ENCODE measurements at regions not wholly inside any gene's neighbourhood (a gene's known extent, or its start where the extent isn't known, plus 50 kb on each side); places are given as distances from the start of the nearest gene placed in this dataset.
A peak's percentile ranks its signal among the peaks of the same experiment; 100 is the strongest.
"Not testable (repeated sequence)": the region's sequence is repeated elsewhere in the genome, so short reads cannot be mapped to it uniquely, and the experiment has no call there.

DNA sequence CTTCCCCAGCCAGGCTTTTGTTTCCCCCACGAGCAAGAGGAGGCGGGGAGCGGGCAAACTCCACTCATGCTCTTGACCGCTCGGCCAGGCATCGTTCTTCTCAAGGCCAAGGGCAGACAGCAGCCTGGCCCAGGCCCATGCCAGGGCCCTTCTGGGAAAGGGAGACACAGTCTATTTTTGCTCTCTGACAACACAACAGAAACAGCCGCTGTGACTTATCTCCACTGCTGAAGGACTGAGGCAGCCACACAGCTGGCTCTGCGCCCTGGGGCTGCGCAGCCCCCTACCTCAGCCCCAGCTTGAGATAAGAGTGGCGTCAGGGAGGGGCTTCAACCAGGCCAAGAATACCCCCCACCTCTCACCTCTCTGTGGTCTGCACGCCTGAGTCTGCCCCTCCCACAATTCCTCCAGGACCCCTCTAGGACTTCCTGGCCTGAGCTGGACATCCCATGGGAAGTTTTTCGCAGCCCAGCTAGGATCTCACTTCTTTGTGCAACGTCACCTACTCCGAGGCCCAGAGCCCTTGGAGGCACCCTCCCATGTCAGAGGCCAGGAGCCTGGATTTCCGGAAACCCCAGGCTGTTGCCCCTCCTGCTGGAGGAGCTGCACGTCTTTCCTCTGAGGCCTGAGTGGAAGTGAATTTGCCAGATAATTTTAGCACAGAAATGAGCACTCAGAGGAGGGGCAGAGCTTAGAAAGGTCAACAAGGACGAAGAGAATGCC, 118.9 kb upstream of the OTOS start:
- Histone ChIP-seq H3K4me3 (no peak overlapping the region), H3K36me3 (ENCODE audit: insufficient read depth in 1 of 2, low read depth in 1 of 2) (no peaks in the 10 kb centered on the region), H3K4me1 (peaks cover 53% of the 10 kb centered on the region), H3K27ac (peak overlapping the region; percentile 96), H3K9me3 (peaks cover 3% of the 10 kb centered on the region), H3K27me3 (ENCODE audit: insufficient read depth in 3 of 3, low read length in 2 of 3) (no peaks in the 10 kb centered on the region)
- peak; percentile 83 to 91 (median 89) for ATAC-seq
- peak; percentile 82 to 92 for DNase-seq
- intact Hi-C loops (cut with DNase I): loop anchor here (5.0 kb wide), 1 partner anchor 113 kb away; no protein-coding TSS in a partner anchor
- TF ChIP-seq, protein P1, sequence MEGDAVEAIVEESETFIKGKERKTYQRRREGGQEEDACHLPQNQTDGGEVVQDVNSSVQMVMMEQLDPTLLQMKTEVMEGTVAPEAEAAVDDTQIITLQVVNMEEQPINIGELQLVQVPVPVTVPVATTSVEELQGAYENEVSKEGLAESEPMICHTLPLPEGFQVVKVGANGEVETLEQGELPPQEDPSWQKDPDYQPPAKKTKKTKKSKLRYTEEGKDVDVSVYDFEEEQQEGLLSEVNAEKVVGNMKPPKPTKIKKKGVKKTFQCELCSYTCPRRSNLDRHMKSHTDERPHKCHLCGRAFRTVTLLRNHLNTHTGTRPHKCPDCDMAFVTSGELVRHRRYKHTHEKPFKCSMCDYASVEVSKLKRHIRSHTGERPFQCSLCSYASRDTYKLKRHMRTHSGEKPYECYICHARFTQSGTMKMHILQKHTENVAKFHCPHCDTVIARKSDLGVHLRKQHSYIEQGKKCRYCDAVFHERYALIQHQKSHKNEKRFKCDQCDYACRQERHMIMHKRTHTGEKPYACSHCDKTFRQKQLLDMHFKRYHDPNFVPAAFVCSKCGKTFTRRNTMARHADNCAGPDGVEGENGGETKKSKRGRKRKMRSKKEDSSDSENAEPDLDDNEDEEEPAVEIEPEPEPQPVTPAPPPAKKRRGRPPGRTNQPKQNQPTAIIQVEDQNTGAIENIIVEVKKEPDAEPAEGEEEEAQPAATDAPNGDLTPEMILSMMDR (IDR thresholded peaks at IDR 0.05): peak; percentile 10
- 19 to 37% (median 21%) methylated on average over 17 of the region's 17 CpGs for WGBS, 3 donors

DNA sequence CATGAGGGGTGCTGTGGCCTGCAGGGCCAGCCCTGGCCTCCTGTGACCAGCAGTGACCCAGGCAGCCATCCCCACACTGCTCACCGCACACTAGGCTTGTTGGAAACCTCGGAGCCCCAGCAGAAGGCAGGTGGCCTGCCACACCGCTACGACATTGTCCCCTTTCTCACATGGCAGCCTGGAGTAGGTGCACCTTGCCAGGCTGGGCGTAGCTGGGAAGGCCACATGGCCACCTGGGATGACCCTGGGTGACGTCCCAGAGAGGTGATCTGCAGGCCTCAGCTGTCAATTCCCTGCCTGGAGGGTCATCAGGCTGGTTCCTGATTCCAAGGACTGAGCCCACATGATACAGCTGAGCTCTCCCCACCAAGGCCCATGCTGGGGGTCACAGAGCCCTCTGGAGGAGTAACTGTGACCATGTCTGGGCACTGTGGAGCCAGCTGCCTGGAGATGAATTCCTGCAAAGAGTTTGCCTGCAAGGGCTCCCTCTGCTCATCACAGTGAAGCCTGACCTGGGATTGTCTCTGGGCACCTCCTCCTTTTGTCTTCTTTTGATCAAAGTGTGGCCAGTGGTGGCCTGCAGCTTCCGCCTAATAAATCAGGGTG, 119.6 kb upstream of the OTOS start:
- whole genome bisulfite sequencing, 3 donors: 30 to 53% (median 41%) methylated on average over 7 of the region's 7 CpGs
- peak; percentile 44 to 71 for DNase-seq
- TF ChIP-seq, protein P1 (IDR thresholded peaks at IDR 0.05): no peak
- intact Hi-C loops (cut with DNase I): loop anchor here (5.0 kb wide), 1 partner anchor 112 kb away; no protein-coding TSS in a partner anchor
- Histone ChIP-seq H3K27ac (peak overlapping the region; percentile 96), H3K27me3 (ENCODE audit: insufficient read depth in 3 of 3, low read length in 2 of 3) (no peaks in the 10 kb centered on the region), H3K9me3 (peaks cover 3% of the 10 kb centered on the region), H3K4me3 (no peak overlapping the region), H3K4me1 (peaks cover 53% of the 10 kb centered on the region), H3K36me3 (ENCODE audit: insufficient read depth in 1 of 2, low read depth in 1 of 2) (no peaks in the 10 kb centered on the region)
- ATAC-seq: peak; percentile 56 to 73 (median 61)

DNA sequence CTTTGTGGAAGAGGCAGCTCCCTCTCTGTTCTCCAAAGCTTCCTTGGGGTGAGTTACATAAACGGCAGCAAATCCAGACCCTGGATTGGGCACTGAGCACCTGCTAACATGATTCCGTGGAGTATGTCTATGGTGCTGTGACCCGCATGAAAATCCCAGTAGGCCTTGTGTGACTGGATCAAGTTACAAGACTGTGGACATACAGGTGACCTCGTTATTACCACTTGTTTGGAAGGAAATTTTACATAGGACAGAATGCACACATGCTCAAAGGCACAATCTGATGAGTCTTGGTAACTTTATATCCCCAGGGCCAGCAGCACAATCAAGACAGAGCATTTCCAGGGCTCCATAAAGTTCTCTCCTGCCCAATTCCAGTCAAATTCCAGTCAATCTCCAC, 120.2 kb upstream of the OTOS start:
- WGBS, 3 donors: 25 to 38% (median 35%) methylated on average over 4 of the region's 4 CpGs
- no peak overlapping the region for H3K4me3 ChIP-seq
- intact Hi-C loops (cut with DNase I): no loop called here
- ATAC-seq: peak; percentile 19 to 42 (median 30)
- H3K9me3 ChIP-seq: peaks cover 3% of the 10 kb centered on the region
- H3K27ac ChIP-seq: peak overlapping the region; percentile 96
- peaks cover 47% of the 10 kb centered on the region for H3K4me1 ChIP-seq
- TF ChIP-seq, protein P1 (IDR thresholded peaks at IDR 0.05): no peak
- no peak for DNase-seq
- H3K36me3 ChIP-seq (ENCODE audit: insufficient read depth in 1 of 2, low read depth in 1 of 2): no peaks in the 10 kb centered on the region
- H3K27me3 ChIP-seq (ENCODE audit: insufficient read depth in 3 of 3, low read length in 2 of 3): no peaks in the 10 kb centered on the region

DNA sequence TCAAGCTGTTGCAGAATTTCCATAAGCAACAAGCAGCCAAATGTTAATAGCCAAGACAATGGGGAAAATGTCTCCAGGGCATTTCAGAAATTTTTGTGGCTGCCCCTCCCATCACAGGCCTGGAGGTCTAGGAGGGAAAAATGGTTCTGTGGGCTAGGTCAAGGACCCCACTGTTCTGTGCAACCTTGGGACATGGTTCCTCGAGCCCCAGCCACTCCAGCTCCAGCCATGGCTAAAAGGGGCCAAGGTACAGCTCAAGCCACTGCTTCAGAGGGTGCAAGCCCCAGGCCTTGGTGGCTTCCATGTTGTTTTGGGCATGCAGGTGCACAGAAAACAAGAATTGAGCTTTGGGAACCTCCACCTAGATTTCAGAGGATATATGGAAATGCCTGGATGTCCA, 122.1 kb upstream of the OTOS start:
- ATAC-seq; H3K4me3 ChIP-seq; intact Hi-C loops (cut with DNase I); H3K27ac ChIP-seq; DNase-seq; H3K36me3 ChIP-seq (ENCODE audit: insufficient read depth in 1 of 2, low read depth in 1 of 2); H3K27me3 ChIP-seq (ENCODE audit: insufficient read depth in 3 of 3, low read length in 2 of 3); H3K9me3 ChIP-seq: not testable (repeated sequence)
- H3K4me1 ChIP-seq: peaks cover 38% of the 10 kb centered on the region
- 53 to 74% (median 71%) methylated on average over 1 of the region's 1 CpG for WGBS, 3 donors

DNA sequence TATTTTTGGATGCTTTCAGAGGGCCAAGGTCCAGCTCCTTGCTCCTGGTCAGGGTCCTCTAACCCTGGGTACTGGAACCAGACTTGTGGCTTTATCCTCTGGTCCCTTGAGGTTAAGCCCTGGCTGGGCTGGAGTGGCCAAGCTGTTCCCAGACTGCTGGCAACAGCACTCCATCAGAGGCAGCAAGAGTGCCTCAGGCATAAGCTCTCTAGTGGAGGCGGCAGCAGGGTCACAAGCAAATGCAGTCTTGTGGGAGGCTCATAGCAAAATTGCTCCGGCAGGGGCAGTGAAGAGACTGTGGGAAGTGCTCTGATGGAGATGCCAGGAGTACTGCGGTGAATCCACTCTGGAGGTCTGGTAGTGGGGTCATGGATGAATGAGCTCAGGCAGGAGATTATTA, 128.9 kb upstream of the OTOS start:
- no peak overlapping the region for H3K27ac ChIP-seq
- intact Hi-C loops (cut with DNase I): no loop called here
- H3K36me3 ChIP-seq (ENCODE audit: insufficient read depth in 1 of 2, low read depth in 1 of 2): no peaks in the 10 kb centered on the region
- ATAC-seq (no peak), DNase-seq (peak in 1 of 2 donors; percentile 38)
- no peaks in the 10 kb centered on the region for H3K4me1 ChIP-seq
- WGBS, 3 donors: 56 to 83% (median 76%) methylated on average over 3 of the region's 3 CpGs
- peaks cover 7% of the 10 kb centered on the region for H3K9me3 ChIP-seq
- H3K27me3 ChIP-seq (ENCODE audit: insufficient read depth in 3 of 3, low read length in 2 of 3): no peaks in the 10 kb centered on the region
- TF ChIP-seq, protein P1 (IDR thresholded peaks at IDR 0.05): no peak
- H3K4me3 ChIP-seq: no peak overlapping the region
